Panc1 (cell line): ENCODE measurements at regions not wholly inside any gene's neighbourhood (a gene's known extent, or its start where the extent isn't known, plus 50 kb on each side); places are given as distances from the start of the nearest gene placed in this dataset.

Experiments
- ATAC-seq: fragments of 200-7000 bp; cut with Tn5 transposase; 2 replicates; pipeline ENCODE4 v1.9.1; 2020; ENCODE audit warnings: mild to moderate bottlenecking, moderate library complexity
- BruUV-seq: library from RNA; stranded (reverse); fragments of 400-500 nt; replicated peaks from 2 replicates; lab custom pipeline; 2021; lab: Mats Ljungman, UMichigan
- CTCF ChIA-PET: fragments of 300-600 bp; sonication (Branson Sonifier 250); formaldehyde crosslinking; loops from one replicate; lab custom pipeline; 2022; ENCODE audit warnings: antibody characterized with exemption; lab: Charles Lee
- POLR2A ChIA-PET: fragments of 300-600 bp; sonication (Branson Sonifier 250); formaldehyde crosslinking; loops from one replicate; lab custom pipeline; 2022; ENCODE audit warnings: antibody characterized with exemption; lab: Charles Lee
- DNase-seq: peaks from one replicate; pipeline ENCODE4 v3.0.0-alpha.2; 2010; ENCODE audit warnings: low read depth, low spot score
- H3K27ac ChIP-seq: 2 replicates; pipeline ENCODE4 v1.5.1; 2011; ENCODE audit warnings: mild to moderate bottlenecking, low read length, inconsistent platforms
- H3K27me3 ChIP-seq: fragments of 200-500 bp; sonication (Bioruptor generic); 2 replicates; pipeline ENCODE4 v1.6.0; 2014; ENCODE audit warnings: low read length, inconsistent platforms; ENCODE audit not compliant: control insufficient read depth, insufficient read depth
- H3K36me3 ChIP-seq: fragments of 200-500 bp; sonication (Bioruptor generic); 2 replicates; pipeline ENCODE4 v1.5.1; 2014; ENCODE audit warnings: inconsistent platforms, mild to moderate bottlenecking, low read length, moderate library complexity; ENCODE audit not compliant: control insufficient read depth, insufficient read depth
- H3K4me1 ChIP-seq: 2 replicates; pipeline ENCODE4 v1.5.1; 2011; ENCODE audit warnings: inconsistent platforms, mild to moderate bottlenecking, low read length, moderate library complexity; ENCODE audit not compliant: control insufficient read depth, insufficient read depth
- H3K4me3 ChIP-seq, 2 experiments: 2 replicates each; pipeline ENCODE4 v1.5.1; 2011 to 2012; ENCODE audit warnings: low read depth in 2 of 2, low read length in 2 of 2, mild to moderate bottlenecking in 2 of 2, inconsistent platforms in 1 of 2, moderate library complexity in 1 of 2
- H3K9me3 ChIP-seq: fragments of 200-500 bp; sonication (Bioruptor generic); 2 replicates; pipeline ENCODE4 v1.5.1; 2014; ENCODE audit warnings: low read depth, mild to moderate bottlenecking, inconsistent platforms, low read length, moderate library complexity; ENCODE audit not compliant: control insufficient read depth, insufficient read depth
- POLR2AphosphoS5 ChIP-seq: IDR thresholded peaks from 2 replicates; pipeline ENCODE4 v1.6.1; 2012; ENCODE audit warnings: mild to moderate bottlenecking, low read depth, low read length, moderate library complexity
- SIN3A ChIP-seq: IDR thresholded peaks from 2 replicates; pipeline ENCODE4 v1.6.1; 2012; ENCODE audit warnings: low read depth, mild to moderate bottlenecking, low read length, moderate library complexity, borderline replicate concordance; ENCODE audit not compliant: insufficient read depth
- TCF7L2 ChIP-seq: IDR thresholded peaks from 2 replicates; pipeline ENCODE4 v1.6.1; 2011; ENCODE audit warnings: mild to moderate bottlenecking, low read depth, low read length, inconsistent platforms
- in situ Hi-C: cut with HindIII; loops from 2 replicates; pipeline ENCODE4 v1.10.0; 2016; ENCODE audit warnings: low sequenced_read_pairs, low pct_unique_long_range_greater_than_20kb
- intact Hi-C: fragments of 100-400 bp; cut with micrococcal nuclease; formaldehyde crosslinking; loops from one replicate; pipeline ENCODE4 v1.10.0; 2022; ENCODE audit not compliant: unreplicated experiment
- TF ChIP-seq, protein P1 (sequence below): fragments of 450-650 bp; IDR thresholded peaks from 2 replicates; pipeline ENCODE4 v1.5.1; 2017; ENCODE audit warnings: mild to moderate bottlenecking
- TF ChIP-seq, protein P2 (sequence below), 2 experiments: IDR thresholded peaks; 2 replicates each; pipeline ENCODE4 v1.6.1; 2011 to 2012; ENCODE audit warnings: low read depth in 2 of 2, control low read depth in 1 of 2, low read length in 1 of 2, mild to moderate bottlenecking in 1 of 2, moderate library complexity in 1 of 2; ENCODE audit not compliant: insufficient read depth in 1 of 2

DNA sequence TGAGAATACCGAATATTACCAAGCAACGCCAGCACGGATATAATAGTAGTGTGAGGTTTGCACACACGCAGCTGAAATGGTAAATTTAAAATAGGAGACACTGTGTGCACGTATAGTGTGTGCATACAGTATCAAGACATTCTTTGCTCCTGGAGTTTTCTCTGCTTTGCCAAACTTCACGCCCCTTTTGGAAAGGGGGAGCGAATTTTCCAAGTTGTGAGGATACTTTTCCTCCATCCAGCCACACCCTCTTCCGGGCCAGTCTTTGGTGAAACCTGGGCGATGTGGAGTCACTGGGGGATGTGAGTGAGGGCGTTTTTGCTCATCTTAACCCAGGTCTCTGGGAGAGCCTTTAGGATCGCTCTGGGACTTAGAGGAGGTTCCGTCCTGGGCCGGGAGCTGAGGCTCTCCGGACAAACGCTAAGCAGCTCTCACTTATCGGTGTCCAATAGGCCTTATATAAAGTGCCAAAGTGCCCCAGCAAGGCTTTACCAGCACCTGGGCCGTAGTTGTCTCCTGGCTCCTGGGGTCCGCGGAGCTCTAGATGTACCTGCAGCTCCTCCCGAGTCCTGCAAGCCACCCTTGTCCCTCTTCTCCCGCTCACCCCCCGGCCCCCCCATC lies 160.0 kb upstream of the MKI67 start:
- in situ Hi-C loops = no loop called here
- Histone ChIP-seq H3K4me1 (no peaks in the 10 kb centered on the region), H3K36me3 (no peaks in the 10 kb centered on the region), H3K4me3 (no peak overlapping the region), H3K9me3 (no peaks in the 10 kb centered on the region; the same call in 1 of the 2 replicates), H3K27me3 (peaks cover 13% of the 10 kb centered on the region), H3K27ac (no peak overlapping the region)
- ATAC-seq (no peak), DNase-seq (no peak)
- intact Hi-C loops = no loop called here
- ChIA-PET POLR2A (no interaction called here), CTCF (no interaction called here)
- TF ChIP-seq, protein P1, sequence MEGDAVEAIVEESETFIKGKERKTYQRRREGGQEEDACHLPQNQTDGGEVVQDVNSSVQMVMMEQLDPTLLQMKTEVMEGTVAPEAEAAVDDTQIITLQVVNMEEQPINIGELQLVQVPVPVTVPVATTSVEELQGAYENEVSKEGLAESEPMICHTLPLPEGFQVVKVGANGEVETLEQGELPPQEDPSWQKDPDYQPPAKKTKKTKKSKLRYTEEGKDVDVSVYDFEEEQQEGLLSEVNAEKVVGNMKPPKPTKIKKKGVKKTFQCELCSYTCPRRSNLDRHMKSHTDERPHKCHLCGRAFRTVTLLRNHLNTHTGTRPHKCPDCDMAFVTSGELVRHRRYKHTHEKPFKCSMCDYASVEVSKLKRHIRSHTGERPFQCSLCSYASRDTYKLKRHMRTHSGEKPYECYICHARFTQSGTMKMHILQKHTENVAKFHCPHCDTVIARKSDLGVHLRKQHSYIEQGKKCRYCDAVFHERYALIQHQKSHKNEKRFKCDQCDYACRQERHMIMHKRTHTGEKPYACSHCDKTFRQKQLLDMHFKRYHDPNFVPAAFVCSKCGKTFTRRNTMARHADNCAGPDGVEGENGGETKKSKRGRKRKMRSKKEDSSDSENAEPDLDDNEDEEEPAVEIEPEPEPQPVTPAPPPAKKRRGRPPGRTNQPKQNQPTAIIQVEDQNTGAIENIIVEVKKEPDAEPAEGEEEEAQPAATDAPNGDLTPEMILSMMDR = no peak
- TF ChIP-seq TCF7L2 (no peak), POLR2AphosphoS5 (no peak), SIN3A (no peak)
- TF ChIP-seq, protein P2, sequence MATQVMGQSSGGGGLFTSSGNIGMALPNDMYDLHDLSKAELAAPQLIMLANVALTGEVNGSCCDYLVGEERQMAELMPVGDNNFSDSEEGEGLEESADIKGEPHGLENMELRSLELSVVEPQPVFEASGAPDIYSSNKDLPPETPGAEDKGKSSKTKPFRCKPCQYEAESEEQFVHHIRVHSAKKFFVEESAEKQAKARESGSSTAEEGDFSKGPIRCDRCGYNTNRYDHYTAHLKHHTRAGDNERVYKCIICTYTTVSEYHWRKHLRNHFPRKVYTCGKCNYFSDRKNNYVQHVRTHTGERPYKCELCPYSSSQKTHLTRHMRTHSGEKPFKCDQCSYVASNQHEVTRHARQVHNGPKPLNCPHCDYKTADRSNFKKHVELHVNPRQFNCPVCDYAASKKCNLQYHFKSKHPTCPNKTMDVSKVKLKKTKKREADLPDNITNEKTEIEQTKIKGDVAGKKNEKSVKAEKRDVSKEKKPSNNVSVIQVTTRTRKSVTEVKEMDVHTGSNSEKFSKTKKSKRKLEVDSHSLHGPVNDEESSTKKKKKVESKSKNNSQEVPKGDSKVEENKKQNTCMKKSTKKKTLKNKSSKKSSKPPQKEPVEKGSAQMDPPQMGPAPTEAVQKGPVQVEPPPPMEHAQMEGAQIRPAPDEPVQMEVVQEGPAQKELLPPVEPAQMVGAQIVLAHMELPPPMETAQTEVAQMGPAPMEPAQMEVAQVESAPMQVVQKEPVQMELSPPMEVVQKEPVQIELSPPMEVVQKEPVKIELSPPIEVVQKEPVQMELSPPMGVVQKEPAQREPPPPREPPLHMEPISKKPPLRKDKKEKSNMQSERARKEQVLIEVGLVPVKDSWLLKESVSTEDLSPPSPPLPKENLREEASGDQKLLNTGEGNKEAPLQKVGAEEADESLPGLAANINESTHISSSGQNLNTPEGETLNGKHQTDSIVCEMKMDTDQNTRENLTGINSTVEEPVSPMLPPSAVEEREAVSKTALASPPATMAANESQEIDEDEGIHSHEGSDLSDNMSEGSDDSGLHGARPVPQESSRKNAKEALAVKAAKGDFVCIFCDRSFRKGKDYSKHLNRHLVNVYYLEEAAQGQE (IDR thresholded peaks at IDR 0.05; ENCODE audit: insufficient read depth in 1 of 2, low read depth in 2 of 2, low read length in 1 of 2) = no peak
- BruUV-seq = no TSS peak

DNA sequence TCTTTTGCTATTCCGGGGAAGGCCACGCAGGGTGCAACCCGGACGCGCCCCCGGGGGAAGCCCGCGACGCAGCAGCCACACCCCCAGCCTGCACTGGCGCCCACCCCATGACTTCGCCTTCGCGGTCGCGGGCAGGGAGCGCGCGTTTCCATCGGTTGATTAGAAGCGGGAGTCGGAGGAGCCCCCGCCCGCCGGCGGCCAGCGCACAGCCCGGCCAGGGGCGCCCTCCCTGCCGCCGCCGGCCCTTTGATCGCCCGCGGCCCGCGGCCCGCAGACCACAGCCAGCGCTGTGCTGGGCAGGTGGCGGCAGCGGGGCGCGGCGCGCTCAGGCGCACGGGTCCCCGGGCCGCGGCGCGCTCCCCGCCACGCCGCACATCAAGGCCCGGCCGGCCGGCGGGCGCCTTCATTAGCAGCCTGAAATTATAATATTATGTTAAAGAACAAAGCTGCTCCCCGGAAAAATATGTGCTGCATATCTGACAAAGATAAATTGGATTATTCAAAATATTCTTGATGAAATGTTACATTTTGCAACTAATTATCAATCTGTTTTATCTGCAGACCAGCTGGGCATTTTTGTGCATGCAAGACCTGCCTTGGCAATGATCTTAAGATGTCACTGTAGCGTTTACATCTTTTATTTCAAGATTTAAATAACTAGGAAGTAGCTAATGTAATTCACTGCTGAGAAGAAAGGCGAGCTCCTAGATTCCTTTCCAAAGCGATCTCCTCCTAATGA lies 160.7 kb upstream of the MKI67 start:
- H3K36me3 ChIP-seq = no peaks in the 10 kb centered on the region
- in situ Hi-C loops (no loop called here), intact Hi-C loops (no loop called here)
- BruUV-seq = no TSS peak
- H3K4me1 ChIP-seq = no peaks in the 10 kb centered on the region
- no peak for DNase-seq
- ChIA-PET CTCF (no interaction called here), POLR2A (no interaction called here)
- peaks cover 13% of the 10 kb centered on the region for H3K27me3 ChIP-seq
- no peak overlapping the region for H3K27ac ChIP-seq
- no peak overlapping the region for H3K4me3 ChIP-seq
- TF ChIP-seq, protein P2 (IDR thresholded peaks at IDR 0.05; ENCODE audit: insufficient read depth in 1 of 2, low read depth in 2 of 2, low read length in 1 of 2) = no peak
- TF ChIP-seq, protein P1 = no peak
- TF ChIP-seq POLR2AphosphoS5 = no peak
- TF ChIP-seq TCF7L2 = no peak
- TF ChIP-seq SIN3A = no peak
- no peaks in the 10 kb centered on the region; the same call in 1 of the 2 replicates for H3K9me3 ChIP-seq
- ATAC-seq = no peak
